GM21528 (cell line): ENCODE measurements at regions not wholly inside any gene's neighbourhood (a gene's known extent, or its start where the extent isn't known, plus 50 kb on each side); places are given as distances from the start of the nearest gene placed in this dataset.

Experiments
- ATAC-seq: cut with Tn5 transposase; IDR thresholded peaks from one replicate; pipeline ENCODE4 v1.9.1; 2021; ENCODE audit warnings: mild to moderate bottlenecking, moderate library complexity; ENCODE audit not compliant: unreplicated experiment, low FRiP score

DNA sequence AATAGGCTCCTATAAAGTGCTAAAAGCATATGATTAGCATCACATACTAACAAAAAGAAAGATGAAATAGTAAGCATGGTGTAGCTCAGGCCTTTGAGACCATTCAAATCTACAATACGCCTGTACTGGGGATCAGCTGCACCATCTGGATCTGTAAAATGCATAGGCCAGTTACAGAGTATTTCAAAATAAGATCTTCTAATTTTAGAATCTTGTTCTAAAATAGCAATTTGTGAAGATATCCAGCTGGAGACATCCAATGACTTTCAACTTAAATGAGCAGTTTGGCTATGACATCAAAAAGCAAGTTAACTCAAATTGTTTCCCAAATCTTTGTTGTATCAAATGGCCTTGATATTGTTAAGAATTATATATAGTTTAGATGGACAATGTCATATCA, 386.3 kb downstream of the MRPS30 start:
- ATAC-seq: no peak
